ENCODE measurements at regions not wholly inside any gene's neighbourhood (a gene's known extent, or its start where the extent isn't known, plus 50 kb on each side); places are given as distances from the start of the nearest gene placed in this dataset.

DNA sequence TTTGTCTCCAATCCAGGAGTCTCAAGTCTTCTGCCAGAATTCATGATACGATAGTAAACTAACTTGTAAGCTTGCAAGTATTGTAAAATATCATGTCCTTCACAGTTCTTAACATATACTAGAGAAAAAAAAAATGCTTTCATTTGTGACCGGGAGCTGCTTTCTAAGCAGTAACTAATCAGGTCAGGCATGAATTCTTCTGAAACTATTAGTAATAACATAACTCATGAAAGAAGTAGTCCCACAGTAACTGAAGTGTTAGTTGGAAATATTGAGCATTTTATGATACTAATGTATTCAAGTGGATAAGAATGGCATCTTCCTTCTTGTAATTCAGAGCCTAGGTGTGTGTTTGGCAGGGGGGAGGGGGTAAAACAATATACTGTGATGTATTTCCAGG is 665.6 kb downstream of the DNAJB9 start:
- TF ChIP-seq, protein P1, sequence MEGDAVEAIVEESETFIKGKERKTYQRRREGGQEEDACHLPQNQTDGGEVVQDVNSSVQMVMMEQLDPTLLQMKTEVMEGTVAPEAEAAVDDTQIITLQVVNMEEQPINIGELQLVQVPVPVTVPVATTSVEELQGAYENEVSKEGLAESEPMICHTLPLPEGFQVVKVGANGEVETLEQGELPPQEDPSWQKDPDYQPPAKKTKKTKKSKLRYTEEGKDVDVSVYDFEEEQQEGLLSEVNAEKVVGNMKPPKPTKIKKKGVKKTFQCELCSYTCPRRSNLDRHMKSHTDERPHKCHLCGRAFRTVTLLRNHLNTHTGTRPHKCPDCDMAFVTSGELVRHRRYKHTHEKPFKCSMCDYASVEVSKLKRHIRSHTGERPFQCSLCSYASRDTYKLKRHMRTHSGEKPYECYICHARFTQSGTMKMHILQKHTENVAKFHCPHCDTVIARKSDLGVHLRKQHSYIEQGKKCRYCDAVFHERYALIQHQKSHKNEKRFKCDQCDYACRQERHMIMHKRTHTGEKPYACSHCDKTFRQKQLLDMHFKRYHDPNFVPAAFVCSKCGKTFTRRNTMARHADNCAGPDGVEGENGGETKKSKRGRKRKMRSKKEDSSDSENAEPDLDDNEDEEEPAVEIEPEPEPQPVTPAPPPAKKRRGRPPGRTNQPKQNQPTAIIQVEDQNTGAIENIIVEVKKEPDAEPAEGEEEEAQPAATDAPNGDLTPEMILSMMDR (IDR thresholded peaks at IDR 0.05; ENCODE audit: control insufficient read depth, insufficient read depth, low read depth, low read length, missing control alignments): no peak
- DNase-seq (ENCODE audit: low read depth): no peak
- H3K4me3 ChIP-seq (ENCODE audit: control insufficient read depth, low read depth, low read length): no peak overlapping the region

DNA sequence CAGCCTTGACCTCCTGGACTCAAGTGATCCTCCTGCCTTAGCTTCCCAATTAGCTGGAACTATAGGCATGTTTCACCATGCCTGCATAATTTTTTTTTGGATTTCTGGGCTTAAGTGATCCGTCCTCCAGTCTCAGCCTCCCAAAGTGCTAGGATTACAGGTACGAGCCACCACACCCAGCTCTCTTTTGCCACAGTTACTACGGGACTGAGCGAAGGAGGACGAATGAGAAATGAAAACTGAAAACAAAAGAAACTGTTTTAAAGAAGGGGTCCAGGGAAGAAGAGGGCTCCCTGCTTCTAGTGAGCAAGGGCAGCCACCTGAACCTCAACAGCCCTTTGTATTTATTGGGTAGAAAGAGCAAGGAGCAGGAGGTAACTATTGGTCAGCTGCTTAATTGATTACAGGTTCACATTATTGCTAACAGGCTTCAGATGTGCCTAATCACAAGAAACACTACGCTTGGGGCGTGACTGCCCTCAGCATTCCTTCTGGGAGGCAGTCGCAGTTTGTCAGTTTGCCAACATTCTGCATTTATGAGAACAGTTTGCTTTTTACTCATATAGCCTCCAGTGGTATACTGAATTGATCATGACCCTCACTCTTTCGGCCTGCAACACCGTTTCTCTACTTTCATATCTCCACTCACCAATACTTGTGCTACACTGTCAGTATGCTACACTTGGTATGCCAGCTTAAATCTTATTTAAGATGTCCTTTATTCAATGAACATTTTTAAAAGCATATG is 676.8 kb downstream of the DNAJB9 start:
- TF ChIP-seq, protein P1 (IDR thresholded peaks at IDR 0.05; ENCODE audit: control insufficient read depth, insufficient read depth, low read depth, low read length, missing control alignments): no peak
- peak; percentile 2 for DNase-seq (ENCODE audit: low read depth)
- H3K4me3 ChIP-seq (ENCODE audit: control insufficient read depth, low read depth, low read length): no peak overlapping the region

DNA sequence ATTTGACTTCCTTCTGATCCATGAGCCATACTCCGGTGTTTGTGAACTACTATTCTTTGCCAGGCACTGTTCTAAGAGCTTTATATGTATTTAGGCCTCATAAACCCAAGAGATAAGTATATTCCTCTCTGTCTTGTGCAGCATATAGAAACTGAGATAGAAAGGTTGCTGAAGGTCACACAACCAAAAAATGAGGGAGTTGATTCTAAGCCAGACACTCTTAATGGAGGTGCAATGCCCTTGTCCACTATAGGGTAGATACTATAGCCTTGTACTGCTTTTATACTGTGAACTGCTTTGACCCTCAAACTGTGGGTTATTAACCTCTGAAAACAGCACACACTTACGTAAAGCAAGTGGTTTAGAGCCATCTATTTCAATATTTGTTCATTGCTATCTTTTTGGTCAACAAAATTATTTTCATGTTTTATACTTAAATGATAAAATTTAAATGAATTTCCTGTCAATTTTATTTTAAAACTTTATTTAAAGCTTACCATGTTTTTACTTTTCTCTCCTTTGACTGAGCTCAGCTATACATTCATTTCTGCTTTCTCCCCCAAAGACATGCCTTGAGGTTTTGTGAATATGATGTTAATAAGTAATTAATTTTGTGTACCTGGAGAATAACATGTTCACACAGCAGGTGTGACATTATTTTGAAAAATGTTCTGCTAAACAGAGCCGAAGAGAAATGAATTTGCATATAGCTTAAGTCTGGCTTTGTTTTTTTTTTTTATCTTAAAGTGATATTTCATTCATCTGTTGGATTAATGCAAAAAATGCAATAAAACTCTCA is 687.3 kb downstream of the DNAJB9 start:
- TF ChIP-seq, protein P1 (IDR thresholded peaks at IDR 0.05; ENCODE audit: control insufficient read depth, insufficient read depth, low read depth, low read length, missing control alignments): no peak
- DNase-seq (ENCODE audit: low read depth): no peak
- H3K4me3 ChIP-seq (ENCODE audit: control insufficient read depth, low read depth, low read length): no peak overlapping the region

- H3K4me3 ChIP-seq (ENCODE audit: control insufficient read depth, low read depth, low read length): no peak overlapping the region
- TF ChIP-seq, protein P1 (IDR thresholded peaks at IDR 0.05; ENCODE audit: control insufficient read depth, insufficient read depth, low read depth, low read length, missing control alignments): no peak
- no peak for DNase-seq (ENCODE audit: low read depth)
These were observed 689.5 kb downstream of the DNAJB9 start for GRCh38 chr7:109259151-109259550.

DNA sequence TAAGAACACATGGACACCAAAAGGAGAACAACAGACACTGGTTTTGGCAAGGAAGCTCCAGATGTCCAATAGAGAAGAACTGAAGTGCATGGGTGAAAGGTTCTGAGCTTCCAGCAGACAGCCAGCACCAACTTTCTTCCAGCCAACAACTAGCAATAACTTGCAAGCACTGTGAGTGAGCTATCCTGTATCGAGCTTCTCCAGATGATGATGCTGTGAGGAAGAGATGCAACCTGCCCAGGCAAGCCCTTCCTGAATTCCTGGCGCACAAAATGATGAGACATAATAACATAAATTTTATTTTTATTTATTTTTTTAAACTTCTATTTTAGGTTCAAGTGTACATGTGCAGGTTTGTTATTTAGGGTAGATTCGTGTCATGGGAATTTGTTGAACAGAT is 692.1 kb downstream of the DNAJB9 start:
- TF ChIP-seq, protein P1 (IDR thresholded peaks at IDR 0.05; ENCODE audit: control insufficient read depth, insufficient read depth, low read depth, low read length, missing control alignments): no peak
- no peak for DNase-seq (ENCODE audit: low read depth)
- no peak overlapping the region for H3K4me3 ChIP-seq (ENCODE audit: control insufficient read depth, low read depth, low read length)

DNA sequence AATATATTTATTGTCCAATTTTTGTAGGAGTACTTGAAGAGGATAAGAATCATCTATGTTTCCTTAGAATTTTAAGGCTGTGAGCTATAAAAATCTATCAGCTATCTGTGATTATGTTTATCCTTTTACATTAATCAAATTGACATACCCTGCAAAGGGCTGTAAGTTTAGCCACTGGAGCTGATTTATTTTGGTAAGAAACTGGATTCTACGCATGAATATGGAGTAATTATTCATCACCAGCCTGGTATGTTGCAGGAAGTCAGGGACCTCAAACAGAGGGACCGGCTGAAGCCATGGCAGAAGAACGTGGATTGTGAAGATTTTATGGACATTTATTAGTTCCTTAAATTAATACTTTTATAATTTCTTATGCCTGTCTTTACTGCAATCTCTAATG is 696.9 kb downstream of the DNAJB9 start:
- TF ChIP-seq, protein P1 (IDR thresholded peaks at IDR 0.05; ENCODE audit: control insufficient read depth, insufficient read depth, low read depth, low read length, missing control alignments): no peak
- no peak overlapping the region for H3K4me3 ChIP-seq (ENCODE audit: control insufficient read depth, low read depth, low read length)
- no peak for DNase-seq (ENCODE audit: low read depth)

Measured in AG09309 (cell line).